Osteocyte (in vitro differentiated cells): ENCODE measurements at regions not wholly inside any gene's neighbourhood (a gene's known extent, or its start where the extent isn't known, plus 50 kb on each side); places are given as distances from the start of the nearest gene placed in this dataset.
"Not testable (repeated sequence)": the region's sequence is repeated elsewhere in the genome, so short reads cannot be mapped to it uniquely, and the experiment has no call there.

Experiments
- DNase-seq: peaks from one replicate; pipeline ENCODE4 v3.0.0; 2021; ENCODE audit warnings: mixed read lengths; ENCODE audit not compliant: unreplicated experiment; ENCODE audit errors: extremely low spot score
- H3K27ac Mint-ChIP-seq: one replicate; pipeline ENCODE4 v1.8.0; 2021; ENCODE audit warnings: mild to moderate bottlenecking, mixed read lengths; ENCODE audit not compliant: unreplicated experiment
- H3K27me3 Mint-ChIP-seq: one replicate; pipeline ENCODE4 v1.8.0; 2021; ENCODE audit warnings: mixed read lengths; ENCODE audit not compliant: unreplicated experiment
- H3K36me3 Mint-ChIP-seq: one replicate; pipeline ENCODE4 v1.8.0; 2021; ENCODE audit warnings: mixed read lengths; ENCODE audit not compliant: unreplicated experiment
- H3K4me1 Mint-ChIP-seq: one replicate; pipeline ENCODE4 v1.8.0; 2021; ENCODE audit warnings: mixed read lengths; ENCODE audit not compliant: unreplicated experiment
- H3K4me3 Mint-ChIP-seq: one replicate; pipeline ENCODE4 v1.8.0; 2021; ENCODE audit warnings: mild to moderate bottlenecking, moderate library complexity, mixed read lengths; ENCODE audit not compliant: unreplicated experiment
- H3K9me3 Mint-ChIP-seq: one replicate; pipeline ENCODE4 v1.8.0; 2021; ENCODE audit warnings: mixed read lengths; ENCODE audit not compliant: unreplicated experiment
- CTCF ChIP-seq: fragments of 200-600 bp; sonication (generic); IDR thresholded peaks from 2 replicates; pipeline ENCODE4 v1.5.0; 2021; ENCODE audit warnings: antibody characterized with exemption, mild to moderate bottlenecking, moderate library complexity

- Mint-ChIP-seq H3K4me1 (no peaks in the 10 kb centered on the region), H3K27me3 (peaks cover 21% of the 10 kb centered on the region), H3K9me3 (no peaks in the 10 kb centered on the region), H3K27ac (no peak overlapping the region), H3K4me3 (no peak overlapping the region), H3K36me3 (no peaks in the 10 kb centered on the region)
- no peak for DNase-seq
- TF ChIP-seq CTCF: no peak
Measured at GRCh38 chr22:35158336-35158735, 92.4 kb downstream of the ISX start.

- H3K36me3 Mint-ChIP-seq: no peaks in the 10 kb centered on the region
- H3K4me3 Mint-ChIP-seq: no peak overlapping the region
- H3K27ac Mint-ChIP-seq: no peak overlapping the region
- H3K9me3 Mint-ChIP-seq: no peaks in the 10 kb centered on the region
- H3K27me3 Mint-ChIP-seq: peaks cover 18% of the 10 kb centered on the region
- no peak for TF ChIP-seq CTCF
- DNase-seq: no peak
- no peaks in the 10 kb centered on the region for H3K4me1 Mint-ChIP-seq
Measured at GRCh38 chr22:35159343-35159742, 93.4 kb downstream of the ISX start.

GRCh38 chr22:35160268-35160667 is 94.3 kb downstream of the ISX start:
- no peak overlapping the region for H3K4me3 Mint-ChIP-seq
- no peak for TF ChIP-seq CTCF
- H3K4me1 Mint-ChIP-seq: no peaks in the 10 kb centered on the region
- no peak overlapping the region for H3K27ac Mint-ChIP-seq
- no peaks in the 10 kb centered on the region for H3K36me3 Mint-ChIP-seq
- H3K9me3 Mint-ChIP-seq: peaks cover 5% of the 10 kb centered on the region
- peaks cover 14% of the 10 kb centered on the region for H3K27me3 Mint-ChIP-seq
- no peak for DNase-seq

GRCh38 chr22:35165896-35166295 is 91.4 kb upstream of the HMGXB4 start:
- peaks cover 14% of the 10 kb centered on the region for H3K27me3 Mint-ChIP-seq
- not testable (repeated sequence) for H3K4me3 Mint-ChIP-seq, H3K4me1 Mint-ChIP-seq, H3K27ac Mint-ChIP-seq, H3K9me3 Mint-ChIP-seq, H3K36me3 Mint-ChIP-seq
- DNase-seq: peak; percentile 79

- Mint-ChIP-seq H3K4me3 (no peak overlapping the region), H3K36me3 (no peaks in the 10 kb centered on the region), H3K27ac (no peak overlapping the region), H3K9me3 (no peaks in the 10 kb centered on the region), H3K4me1 (no peaks in the 10 kb centered on the region), H3K27me3 (peaks cover 19% of the 10 kb centered on the region)
- TF ChIP-seq CTCF: no peak
- DNase-seq: peak; percentile 63
Measured at GRCh38 chr22:35170716-35171697, 86.3 kb upstream of the HMGXB4 start.
